GM19035 (cell line): ENCODE measurements at regions not wholly inside any gene's neighbourhood (a gene's known extent, or its start where the extent isn't known, plus 50 kb on each side); places are given as distances from the start of the nearest gene placed in this dataset.
"Not testable (repeated sequence)": the region's sequence is repeated elsewhere in the genome, so short reads cannot be mapped to it uniquely, and the experiment has no call there.

Experiments used
- ATAC-seq: cut with Tn5 transposase; IDR thresholded peaks from one replicate; pipeline ENCODE4 v1.9.1; 2021; ENCODE audit not compliant: unreplicated experiment

DNA sequence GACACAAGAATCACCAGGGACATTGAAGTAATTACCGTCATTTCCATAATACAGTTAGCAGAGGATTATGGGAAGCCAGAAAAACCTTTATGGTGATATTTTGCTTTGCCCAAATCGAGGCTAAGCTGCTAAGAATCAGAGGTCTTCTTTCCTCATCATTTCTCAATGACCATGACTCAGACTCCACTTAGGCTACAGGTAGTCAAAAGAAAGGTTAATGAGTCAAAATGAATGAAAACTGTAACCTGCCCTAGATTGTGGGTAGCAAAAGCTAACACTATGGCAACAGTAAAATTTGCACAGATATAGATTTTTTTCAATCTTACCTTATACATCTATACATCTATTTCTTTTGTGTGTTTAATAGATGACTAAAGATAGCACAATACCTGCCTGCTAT, 185.8 kb downstream of the CARTPT start:
- no peak for ATAC-seq

DNA sequence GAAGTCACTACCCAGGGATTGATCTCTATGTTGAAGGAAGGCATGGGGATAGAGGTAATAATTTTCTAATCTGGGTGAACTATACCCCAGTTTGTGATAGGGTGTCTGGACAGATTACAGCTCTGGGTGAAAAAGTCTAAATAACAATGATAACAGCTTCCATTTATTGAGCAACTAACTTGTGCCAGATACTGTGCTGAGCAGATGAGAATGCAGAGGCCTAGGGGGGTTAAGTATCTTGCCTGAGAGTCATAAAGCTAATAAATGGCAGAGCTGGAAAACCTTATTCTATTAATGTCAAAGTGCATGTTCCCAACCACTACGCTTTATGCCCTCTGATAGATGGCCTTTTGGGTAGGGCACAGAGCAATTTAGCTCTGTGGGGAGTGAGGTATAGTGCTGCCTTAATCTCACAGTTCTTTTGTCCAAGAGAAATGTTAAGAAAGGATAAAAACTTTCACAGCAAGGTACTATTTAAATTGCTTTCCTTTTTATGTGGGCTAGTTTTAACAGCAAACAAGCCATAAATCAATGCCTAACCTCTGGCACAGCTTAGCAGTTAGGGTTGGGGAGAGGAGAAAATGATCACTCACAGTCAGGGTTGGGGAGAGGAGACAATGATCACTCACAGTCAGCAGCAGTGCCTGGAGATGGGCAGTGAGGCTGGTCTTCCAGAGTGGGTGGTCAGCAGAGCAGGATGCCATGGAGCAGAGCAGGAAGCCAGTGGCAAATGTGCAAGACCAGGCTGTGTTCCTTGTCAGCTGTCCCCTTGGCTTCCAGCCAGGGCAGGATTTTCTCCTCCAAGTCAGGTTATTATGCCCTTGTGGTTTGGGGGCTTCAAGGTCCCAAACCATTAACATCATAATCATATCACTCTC, 187.0 kb downstream of the CARTPT start:
- no peak for ATAC-seq

GRCh38 chr5:71907001-71907588, 188.0 kb downstream of the CARTPT start:
- ATAC-seq: peak; percentile 85

GRCh38 chr5:71907608-71908145, 188.6 kb downstream of the CARTPT start:
- no peak for ATAC-seq

- ATAC-seq: no peak
Measured at GRCh38 chr5:71910741-71911140, 191.7 kb downstream of the CARTPT start.

GRCh38 chr5:71912021-71912420, 192.9 kb downstream of the CARTPT start:
- no peak for ATAC-seq

GRCh38 chr5:71914281-71914680, 193.0 kb upstream of the MAP1B start:
- no peak for ATAC-seq

DNA sequence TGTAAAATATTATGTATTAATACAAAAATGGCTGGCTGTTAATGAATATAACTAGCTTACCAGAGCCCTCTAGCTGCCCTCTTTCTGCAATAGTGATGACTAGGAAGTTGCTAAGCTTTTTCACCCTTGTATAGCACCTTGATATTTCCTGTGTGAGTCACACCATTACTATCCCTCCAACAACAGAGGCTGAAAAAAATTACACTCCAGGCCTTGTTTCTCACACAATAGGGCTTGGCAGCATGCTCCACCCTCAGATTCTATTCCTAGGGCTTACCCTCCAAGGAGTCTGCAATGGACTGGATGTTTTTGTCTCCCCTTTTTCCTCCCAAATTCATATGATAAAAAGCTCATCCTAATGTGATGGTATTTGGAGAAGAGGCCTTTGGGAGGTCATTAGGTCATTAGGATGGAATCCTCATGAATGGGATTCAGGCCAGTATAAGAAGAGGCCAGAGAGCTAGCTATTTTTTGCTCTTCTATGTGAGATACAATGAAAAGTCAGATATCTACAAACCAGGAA, 184.6 kb upstream of the MAP1B start:
- no peak for ATAC-seq

- no peak for ATAC-seq
Measured at GRCh38 chr5:71923755-71924154, 183.5 kb upstream of the MAP1B start.

GRCh38 chr5:71924325-71924724, 182.9 kb upstream of the MAP1B start:
- no peak for ATAC-seq

DNA sequence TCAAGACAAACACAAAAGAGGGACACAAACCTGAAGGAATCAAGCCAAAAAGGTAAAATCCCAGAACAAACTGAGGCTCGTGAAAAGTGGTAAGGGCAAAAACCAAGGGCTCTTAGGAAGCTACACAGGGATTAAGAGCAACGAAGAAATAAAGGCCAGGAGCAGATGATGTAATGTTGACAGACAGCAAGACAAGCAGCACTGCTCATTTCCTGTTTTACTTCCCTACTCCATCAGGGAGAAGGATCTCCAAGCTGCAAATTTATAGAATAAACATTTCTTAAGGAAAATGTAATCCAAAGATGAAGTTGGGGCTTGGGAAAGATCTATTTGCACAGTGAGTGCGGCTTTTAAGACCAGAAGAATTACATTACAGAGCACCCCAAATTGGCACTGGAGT, 182.3 kb upstream of the MAP1B start:
- ATAC-seq: no peak

GRCh38 chr5:71925608-71926091, 181.6 kb upstream of the MAP1B start:
- ATAC-seq: no peak

GRCh38 chr5:71929003-71929402, 178.3 kb upstream of the MAP1B start:
- no peak for ATAC-seq

GRCh38 chr5:71930554-71930953, 176.7 kb upstream of the MAP1B start:
- not testable (repeated sequence) for ATAC-seq

GRCh38 chr5:71932131-71932654, 175.1 kb upstream of the MAP1B start:
- no peak for ATAC-seq

DNA sequence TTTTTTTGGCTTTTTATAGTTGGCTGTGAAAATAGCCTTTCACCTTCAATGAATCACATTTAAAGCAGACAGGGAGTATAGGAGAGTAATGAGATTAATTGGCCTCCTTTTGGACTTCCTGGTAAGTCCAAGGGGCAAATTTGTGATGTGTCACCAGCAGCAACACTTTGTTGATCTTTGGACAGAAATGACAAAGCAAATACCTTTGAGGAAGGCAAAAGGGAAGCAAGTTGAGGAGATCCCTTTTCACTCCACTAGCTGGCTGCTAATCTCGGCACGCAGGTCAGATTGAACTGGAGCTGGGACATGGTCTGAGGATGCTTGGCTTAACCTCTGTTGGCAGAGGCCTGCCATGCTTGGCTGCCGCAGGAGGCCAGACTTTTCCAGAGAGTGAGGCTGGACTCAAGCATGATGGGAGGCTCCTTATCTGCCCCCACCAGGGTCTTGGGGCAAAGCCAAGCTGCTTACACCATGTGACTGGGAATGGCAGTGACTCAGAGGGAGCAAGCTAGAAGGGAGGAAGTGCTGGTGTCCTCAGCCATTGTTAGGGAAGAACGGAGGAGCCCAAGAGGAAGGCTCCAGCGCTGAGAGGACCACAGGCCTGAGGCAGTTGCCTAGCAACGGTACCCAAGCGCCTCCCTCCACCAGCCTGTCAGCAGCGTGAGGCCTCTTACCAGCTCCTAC, 174.5 kb upstream of the MAP1B start:
- no peak for ATAC-seq

DNA sequence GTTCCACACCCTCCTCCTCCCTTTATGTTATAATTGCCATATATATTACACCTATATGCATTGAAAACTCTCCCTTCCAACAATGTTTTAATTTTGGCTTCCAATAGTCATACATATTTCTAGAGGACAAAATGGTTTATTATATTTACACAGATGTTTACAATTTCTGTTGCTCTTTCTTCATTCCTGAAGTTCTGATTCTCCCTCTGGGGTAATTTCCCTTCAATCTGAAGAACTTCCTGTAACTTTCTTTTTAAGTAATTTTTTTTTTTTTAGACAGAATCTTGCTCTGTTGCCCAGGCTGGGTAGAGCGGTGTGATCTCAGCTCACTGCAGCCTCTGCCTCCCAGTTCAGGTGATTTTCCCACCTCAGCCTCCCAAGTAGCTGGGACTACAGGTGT, 173.0 kb upstream of the MAP1B start:
- no peak for ATAC-seq

- ATAC-seq: no peak
Measured at GRCh38 chr5:71937921-71938698, 169.2 kb upstream of the MAP1B start.

- no peak for ATAC-seq
Measured at GRCh38 chr5:71938895-71939294, 168.4 kb upstream of the MAP1B start.
